Parathyroid adenoma (tissue), 2 donors: ENCODE measurements at regions not wholly inside any gene's neighbourhood (a gene's known extent, or its start where the extent isn't known, plus 50 kb on each side); places are given as distances from the start of the nearest gene placed in this dataset.

ENCODE experiments used
- H2AFZ ChIP-seq: fragments of 300-600 bp; sonication (generic); one replicate; pipeline ENCODE4 v1.7.0; 2017; ENCODE audit warnings: antibody characterized with exemption, mild to moderate bottlenecking
- H3K27ac ChIP-seq: fragments of 300-600 bp; sonication (generic); one replicate; pipeline ENCODE4 v1.7.0; 2017
- H3K27me3 ChIP-seq: fragments of 300-600 bp; sonication (generic); one replicate; pipeline ENCODE4 v1.7.0; 2017; ENCODE audit warnings: low read length; ENCODE audit not compliant: control insufficient read depth, insufficient read depth
- H3K36me3 ChIP-seq: fragments of 300-600 bp; sonication (generic); one replicate; pipeline ENCODE4 v1.7.0; 2017; ENCODE audit warnings: low read length; ENCODE audit not compliant: control insufficient read depth, insufficient read depth
- H3K4me1 ChIP-seq: fragments of 300-600 bp; sonication (generic); one replicate; pipeline ENCODE4 v1.7.0; 2017; ENCODE audit warnings: control low read depth
- H3K4me2 ChIP-seq: fragments of 300-600 bp; sonication (generic); one replicate; pipeline ENCODE4 v1.7.0; 2017; ENCODE audit warnings: low read length
- H3K4me3 ChIP-seq: fragments of 300-600 bp; sonication (generic); one replicate; pipeline ENCODE4 v1.7.0; 2017; ENCODE audit warnings: low read depth, low read length
- H3K79me2 ChIP-seq: fragments of 300-600 bp; sonication (generic); one replicate; pipeline ENCODE4 v1.7.0; 2017; ENCODE audit warnings: control low read depth
- H3K9ac ChIP-seq: fragments of 300-600 bp; sonication (generic); one replicate; pipeline ENCODE4 v1.7.0; 2017; ENCODE audit warnings: mild to moderate bottlenecking
- H3K9me3 ChIP-seq: fragments of 300-600 bp; sonication (generic); one replicate; pipeline ENCODE4 v1.7.0; 2017; ENCODE audit warnings: low read length; ENCODE audit not compliant: control insufficient read depth
- CTCF ChIP-seq: fragments of 300-600 bp; sonication (generic); IDR thresholded peaks from one replicate; pipeline ENCODE4 v1.7.0; 2017; ENCODE audit warnings: antibody characterized with exemption, mild to moderate bottlenecking
- donor health status: primary hyperparathyroidism.

GRCh38 chr3:102114264-102114979 is 265.1 kb downstream of the NFKBIZ start:
- Histone ChIP-seq H2AFZ (no peak overlapping the region), H3K27me3 (no peaks in the 10 kb centered on the region), H3K9ac (no peak overlapping the region), H3K9me3 (no peaks in the 10 kb centered on the region), H3K27ac (no peak overlapping the region), H3K4me3 (no peak overlapping the region), H3K36me3 (no peaks in the 10 kb centered on the region), H3K79me2 (no peaks in the 10 kb centered on the region), H3K4me2 (no peak overlapping the region), H3K4me1 (no peaks in the 10 kb centered on the region)
- TF ChIP-seq CTCF, result no peak

DNA sequence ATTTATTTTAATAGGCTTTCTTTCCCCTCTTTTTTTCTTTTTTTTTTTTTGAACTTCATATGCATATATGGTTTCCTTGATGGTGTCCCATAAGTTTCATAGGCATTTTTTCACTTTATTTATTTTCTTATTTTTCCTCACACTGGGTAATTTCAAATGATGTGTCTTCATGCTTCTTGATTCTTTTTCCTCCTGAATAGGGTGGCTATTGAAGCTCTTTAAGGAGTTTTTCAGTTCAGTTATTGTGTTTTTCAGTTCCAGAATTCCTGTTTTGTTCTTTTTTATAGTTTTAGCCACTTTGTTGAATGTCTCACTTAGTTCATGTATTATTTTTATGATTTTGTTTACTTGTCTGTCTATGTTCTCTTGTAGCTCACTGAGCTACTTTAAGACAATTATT is 273.2 kb downstream of the NFKBIZ start:
- Histone ChIP-seq H3K4me2 (no peak overlapping the region), H3K4me1 (no peaks in the 10 kb centered on the region), H3K4me3 (no peak overlapping the region), H3K36me3 (no peaks in the 10 kb centered on the region), H3K79me2 (no peaks in the 10 kb centered on the region), H3K27me3 (no peaks in the 10 kb centered on the region), H2AFZ (no peak overlapping the region), H3K27ac (no peak overlapping the region), H3K9me3 (no peaks in the 10 kb centered on the region), H3K9ac (no peak overlapping the region)
- TF ChIP-seq CTCF, result no peak

DNA sequence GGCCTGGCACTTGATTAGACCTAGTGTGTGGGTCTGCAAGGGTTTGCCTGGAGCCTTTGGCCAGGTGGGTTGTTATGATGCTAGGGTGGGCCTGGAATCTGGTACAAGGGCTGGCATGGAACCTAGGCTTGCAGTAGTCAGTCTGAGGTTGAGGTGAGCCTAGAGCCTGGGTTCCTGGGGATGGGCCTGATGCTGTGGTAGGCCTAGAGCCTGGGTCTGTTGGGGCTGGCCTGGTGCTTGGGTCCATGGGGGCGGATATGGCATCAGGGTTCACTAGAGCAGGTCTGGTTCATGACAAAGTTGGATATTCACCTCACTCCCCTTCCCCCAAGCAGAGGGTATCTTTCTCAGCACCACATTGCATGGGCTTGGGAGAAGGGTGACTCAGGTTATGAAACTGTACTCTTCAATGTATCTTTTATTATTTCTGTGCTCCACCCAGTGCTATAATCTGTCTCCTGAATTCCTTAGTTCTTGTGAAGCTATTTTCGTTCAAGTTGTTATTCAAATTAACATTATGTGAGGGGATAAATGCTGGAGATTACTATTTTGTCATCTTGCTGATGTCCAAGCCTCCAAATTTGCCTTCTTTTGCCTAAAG is 274.4 kb downstream of the NFKBIZ start:
- Histone ChIP-seq H3K27me3 (no peaks in the 10 kb centered on the region), H3K36me3 (no peaks in the 10 kb centered on the region), H3K4me3 (no peak overlapping the region), H3K9ac (no peak overlapping the region), H3K9me3 (no peaks in the 10 kb centered on the region), H3K4me1 (no peaks in the 10 kb centered on the region), H3K79me2 (no peaks in the 10 kb centered on the region), H3K4me2 (no peak overlapping the region), H2AFZ (no peak overlapping the region), H3K27ac (no peak overlapping the region)
- TF ChIP-seq CTCF, result no peak

GRCh38 chr3:102124282-102124681 is 275.0 kb downstream of the NFKBIZ start:
- TF ChIP-seq CTCF, result no peak
- no peaks in the 10 kb centered on the region for H3K9me3 ChIP-seq

DNA sequence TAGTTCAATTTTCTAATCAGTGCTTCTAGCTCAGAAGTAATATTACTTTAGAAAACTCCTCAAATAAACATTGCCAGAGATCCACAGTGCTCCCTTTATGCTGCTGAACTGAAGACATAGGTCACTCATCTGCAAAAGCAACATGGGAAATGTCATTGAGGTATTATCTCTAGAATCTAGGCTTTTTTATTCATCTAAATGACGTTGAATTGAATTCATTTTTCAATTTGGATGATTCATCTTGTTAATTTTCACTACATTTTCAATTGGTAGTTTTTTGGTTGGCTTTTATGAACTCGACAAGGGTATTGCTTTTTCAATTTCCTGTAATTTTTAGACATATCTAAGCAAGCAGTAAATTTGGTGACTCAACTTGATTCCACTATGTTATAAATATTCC is 275.4 kb downstream of the NFKBIZ start:
- no peak overlapping the region for H3K9ac ChIP-seq
- H3K9me3 ChIP-seq, result no peaks in the 10 kb centered on the region
- no peaks in the 10 kb centered on the region for H3K27me3 ChIP-seq
- H3K36me3 ChIP-seq, result no peaks in the 10 kb centered on the region
- no peaks in the 10 kb centered on the region for H3K4me1 ChIP-seq
- no peak overlapping the region for H3K4me3 ChIP-seq
- H3K79me2 ChIP-seq, result no peaks in the 10 kb centered on the region
- H3K27ac ChIP-seq, result no peak overlapping the region
- H3K4me2 ChIP-seq, result no peak overlapping the region
- TF ChIP-seq CTCF, result no peak
- H2AFZ ChIP-seq, result no peak overlapping the region

More at GRCh38 chr3:102124282-102124681, 275.0 kb downstream of the NFKBIZ start:
- no peaks in the 10 kb centered on the region for H3K27me3 ChIP-seq
- H3K27ac ChIP-seq, result no peak overlapping the region
- no peak overlapping the region for H3K4me2 ChIP-seq
- no peaks in the 10 kb centered on the region for H3K4me1 ChIP-seq
- no peaks in the 10 kb centered on the region for H3K36me3 ChIP-seq
- no peak overlapping the region for H3K9ac ChIP-seq
- H3K79me2 ChIP-seq, result no peaks in the 10 kb centered on the region
- no peak overlapping the region for H2AFZ ChIP-seq
- no peak overlapping the region for H3K4me3 ChIP-seq
